ENCODE measurements at regions not wholly inside any gene's neighbourhood (a gene's known extent, or its start where the extent isn't known, plus 50 kb on each side); places are given as distances from the start of the nearest gene placed in this dataset.

GRCh38 chr3:18841422-18842343, 306.6 kb upstream of the KCNH8 start:
- TF ChIP-seq, protein P1, sequence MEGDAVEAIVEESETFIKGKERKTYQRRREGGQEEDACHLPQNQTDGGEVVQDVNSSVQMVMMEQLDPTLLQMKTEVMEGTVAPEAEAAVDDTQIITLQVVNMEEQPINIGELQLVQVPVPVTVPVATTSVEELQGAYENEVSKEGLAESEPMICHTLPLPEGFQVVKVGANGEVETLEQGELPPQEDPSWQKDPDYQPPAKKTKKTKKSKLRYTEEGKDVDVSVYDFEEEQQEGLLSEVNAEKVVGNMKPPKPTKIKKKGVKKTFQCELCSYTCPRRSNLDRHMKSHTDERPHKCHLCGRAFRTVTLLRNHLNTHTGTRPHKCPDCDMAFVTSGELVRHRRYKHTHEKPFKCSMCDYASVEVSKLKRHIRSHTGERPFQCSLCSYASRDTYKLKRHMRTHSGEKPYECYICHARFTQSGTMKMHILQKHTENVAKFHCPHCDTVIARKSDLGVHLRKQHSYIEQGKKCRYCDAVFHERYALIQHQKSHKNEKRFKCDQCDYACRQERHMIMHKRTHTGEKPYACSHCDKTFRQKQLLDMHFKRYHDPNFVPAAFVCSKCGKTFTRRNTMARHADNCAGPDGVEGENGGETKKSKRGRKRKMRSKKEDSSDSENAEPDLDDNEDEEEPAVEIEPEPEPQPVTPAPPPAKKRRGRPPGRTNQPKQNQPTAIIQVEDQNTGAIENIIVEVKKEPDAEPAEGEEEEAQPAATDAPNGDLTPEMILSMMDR (conservative IDR thresholded peaks at IDR 0.05; ENCODE audit: low read depth, low read length): no peak
- H3K4me3 ChIP-seq (ENCODE audit: low read depth, low read length): no peak overlapping the region
- no peak for DNase-seq (ENCODE audit: low read depth)

- DNase-seq (ENCODE audit: low read depth): no peak
- TF ChIP-seq, protein P1 (conservative IDR thresholded peaks at IDR 0.05; ENCODE audit: low read depth, low read length): no peak
- H3K4me3 ChIP-seq (ENCODE audit: low read depth, low read length): no peak overlapping the region
These were observed 307.7 kb upstream of the KCNH8 start for GRCh38 chr3:18840535-18841137.

DNA sequence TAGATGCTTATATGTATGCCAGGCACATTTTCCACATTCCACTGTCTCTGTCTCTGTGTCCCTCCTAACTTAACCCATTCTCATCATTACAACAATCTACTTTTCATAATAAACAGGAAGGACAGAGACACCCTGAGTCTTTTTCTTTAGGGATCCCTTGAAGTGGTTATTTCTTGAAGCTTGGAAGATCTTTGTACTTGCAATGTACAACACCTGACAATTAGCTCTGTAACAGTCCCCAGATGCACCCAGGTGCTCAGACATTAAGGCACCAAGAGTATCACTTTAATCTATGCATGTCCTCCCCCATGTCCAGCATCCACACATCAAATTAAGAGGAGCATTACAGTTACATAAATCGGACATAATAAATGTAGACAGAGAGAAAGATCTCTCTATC, 309.6 kb upstream of the KCNH8 start:
- DNase-seq (ENCODE audit: low read depth): no peak
- TF ChIP-seq, protein P1 (conservative IDR thresholded peaks at IDR 0.05; ENCODE audit: low read depth, low read length): no peak
- H3K4me3 ChIP-seq (ENCODE audit: low read depth, low read length): no peak overlapping the region

GRCh38 chr3:18837137-18837755, 311.1 kb upstream of the KCNH8 start:
- TF ChIP-seq, protein P1 (conservative IDR thresholded peaks at IDR 0.05; ENCODE audit: low read depth, low read length): no peak
- H3K4me3 ChIP-seq (ENCODE audit: low read depth, low read length): no peak overlapping the region
- no peak for DNase-seq (ENCODE audit: low read depth)

DNA sequence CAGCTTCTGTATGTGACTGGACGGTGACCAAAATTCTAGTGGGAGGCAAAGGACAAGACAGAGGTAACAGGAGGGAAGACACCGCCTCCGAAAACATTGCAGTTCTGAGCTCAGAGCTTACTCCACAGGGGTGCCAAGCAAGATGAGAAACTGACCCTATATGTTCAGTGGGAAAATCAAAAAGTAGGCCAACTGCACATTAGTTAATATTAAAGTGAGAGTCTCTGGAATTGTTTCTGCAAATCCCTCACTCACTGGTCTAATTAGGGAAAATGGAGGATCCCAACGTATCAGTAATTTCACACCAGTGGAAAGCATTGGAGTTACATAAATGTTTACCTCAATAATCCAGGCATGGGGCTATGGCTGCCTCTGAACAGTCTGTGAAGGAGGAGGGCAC, 313.3 kb upstream of the KCNH8 start:
- TF ChIP-seq, protein P1 (conservative IDR thresholded peaks at IDR 0.05; ENCODE audit: low read depth, low read length): no peak
- no peak for DNase-seq (ENCODE audit: low read depth)
- H3K4me3 ChIP-seq (ENCODE audit: low read depth, low read length): no peak overlapping the region

DNA sequence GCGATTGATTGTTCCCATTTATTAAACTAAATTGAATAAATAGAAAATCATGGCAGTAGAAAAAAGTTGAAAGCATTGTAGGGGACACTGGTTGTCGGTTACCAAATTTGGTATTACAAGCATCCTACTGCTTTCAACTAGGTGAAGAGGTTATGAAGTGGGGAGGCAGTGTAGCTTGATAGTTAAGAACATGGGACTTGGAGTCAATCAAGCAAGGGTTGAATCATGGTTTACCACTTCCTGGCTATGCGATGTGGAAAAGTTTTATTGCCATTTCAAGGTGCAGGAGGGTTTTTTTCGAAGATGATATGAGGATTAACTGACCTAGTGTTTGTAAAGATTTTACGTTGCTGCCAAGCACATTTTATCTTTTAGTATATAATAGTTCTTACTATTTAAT, 318.2 kb upstream of the KCNH8 start:
- H3K4me3 ChIP-seq (ENCODE audit: low read depth, low read length): no peak overlapping the region
- no peak for DNase-seq (ENCODE audit: low read depth)

More for the DNA sequence above, 318.2 kb upstream of the KCNH8 start:
- TF ChIP-seq, protein P1 (conservative IDR thresholded peaks at IDR 0.05; ENCODE audit: low read depth, low read length): no peak

Measured in choroid plexus epithelial cell (primary cell).